Activated gamma-delta T cell treated with Interleukin-2 at 50 U/mL for 16 hours (primary cell): ENCODE measurements at regions not wholly inside any gene's neighbourhood (a gene's known extent, or its start where the extent isn't known, plus 50 kb on each side); places are given as distances from the start of the nearest gene placed in this dataset.
"Not testable (repeated sequence)": the region's sequence is repeated elsewhere in the genome, so short reads cannot be mapped to it uniquely, and the experiment has no call there.

Experiments
- DNase-seq: peaks from one replicate; pipeline ENCODE4 v3.0.0-alpha.2; 2020

DNA sequence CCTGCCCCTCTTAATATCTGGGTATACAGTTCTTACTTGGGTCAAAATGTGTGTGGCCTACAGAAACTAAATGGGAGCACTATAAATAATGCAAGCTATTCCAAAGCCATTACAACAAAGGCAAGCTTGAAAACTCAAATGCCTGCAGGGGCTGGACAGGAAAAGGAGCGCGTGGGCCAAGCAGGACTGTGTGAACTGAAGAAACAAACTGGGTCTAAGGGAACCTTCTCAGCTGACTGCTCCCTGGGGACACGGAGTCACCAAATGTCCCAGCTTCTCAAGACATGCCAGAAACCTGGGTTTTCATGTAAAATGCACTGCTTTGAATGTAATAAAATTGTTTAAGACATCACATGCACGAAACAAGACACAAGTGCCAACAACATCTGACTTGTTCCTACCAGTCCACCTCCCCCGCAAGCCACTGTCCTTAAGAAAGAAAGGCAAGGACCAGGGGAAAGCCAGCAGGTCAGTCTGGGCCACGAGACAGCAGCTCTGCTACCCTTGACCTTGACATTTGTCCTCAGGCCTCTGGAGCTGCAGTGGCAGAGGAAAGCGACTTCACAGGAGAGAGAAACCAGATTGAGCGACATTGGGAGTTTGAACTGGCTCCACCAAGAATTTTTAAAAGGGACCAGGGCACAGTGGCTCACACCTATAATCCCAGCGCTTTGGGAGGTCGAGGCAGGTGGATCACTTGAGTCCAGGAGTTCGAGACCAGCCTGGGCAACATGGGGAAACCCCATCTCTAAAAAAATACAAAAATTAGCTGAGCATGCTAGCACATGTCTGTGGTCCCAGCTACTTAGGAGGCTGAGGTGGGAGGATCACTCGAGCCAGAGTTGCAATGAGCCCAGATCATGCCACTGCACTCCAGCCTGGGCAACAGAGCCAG, 89.7 kb upstream of the SH3BP4 start:
- DNase-seq: no peak

GRCh38 chr2:234859330-234859872, 92.4 kb upstream of the SH3BP4 start:
- not testable (repeated sequence) for DNase-seq

GRCh38 chr2:234858790-234859329, 93.0 kb upstream of the SH3BP4 start:
- DNase-seq: no peak

GRCh38 chr2:234858145-234858544, 93.7 kb upstream of the SH3BP4 start:
- DNase-seq: no peak

GRCh38 chr2:234853729-234854128, 98.1 kb upstream of the SH3BP4 start:
- no peak for DNase-seq

DNA sequence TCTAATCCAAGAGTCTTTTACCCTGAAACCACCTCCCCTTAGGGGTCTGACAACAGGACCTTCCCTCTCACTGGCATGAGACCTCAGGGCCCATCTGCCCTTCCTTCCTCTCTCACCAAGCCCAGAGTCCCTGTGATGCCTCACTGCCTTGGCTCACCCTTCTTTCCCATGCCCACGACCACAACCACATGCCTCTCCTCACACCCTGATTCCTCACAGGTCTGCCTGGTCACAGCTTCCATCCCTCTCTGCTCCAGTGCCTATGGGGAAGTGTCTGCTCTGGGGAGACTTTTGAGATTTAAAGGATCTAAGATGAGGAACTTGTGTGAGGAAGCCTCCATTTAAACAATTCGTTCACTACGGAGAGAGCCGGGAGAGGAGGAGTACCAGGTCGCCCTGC, 98.9 kb upstream of the SH3BP4 start:
- no peak for DNase-seq

GRCh38 chr2:234852035-234852434, 99.8 kb upstream of the SH3BP4 start:
- DNase-seq: no peak

DNA sequence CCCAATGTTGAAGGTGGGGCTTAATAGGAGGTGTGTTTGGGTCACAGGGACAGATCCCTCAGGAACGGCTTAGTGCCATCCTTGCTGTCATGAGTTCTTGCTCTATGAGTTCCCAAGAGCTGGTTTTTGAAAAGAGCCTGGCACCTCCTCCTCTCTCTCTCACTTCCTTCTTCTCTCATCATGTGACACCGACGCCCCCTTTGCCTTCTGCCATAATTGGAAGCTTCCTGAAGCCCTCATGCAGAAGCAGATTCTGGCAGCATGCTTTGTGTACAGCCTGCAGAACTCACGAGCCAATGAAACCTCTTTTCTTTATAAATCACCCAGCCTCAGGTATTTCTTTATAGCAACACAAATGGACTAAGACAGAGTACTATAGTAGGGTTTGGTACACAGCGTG, 100.4 kb upstream of the SH3BP4 start:
- no peak for DNase-seq

DNA sequence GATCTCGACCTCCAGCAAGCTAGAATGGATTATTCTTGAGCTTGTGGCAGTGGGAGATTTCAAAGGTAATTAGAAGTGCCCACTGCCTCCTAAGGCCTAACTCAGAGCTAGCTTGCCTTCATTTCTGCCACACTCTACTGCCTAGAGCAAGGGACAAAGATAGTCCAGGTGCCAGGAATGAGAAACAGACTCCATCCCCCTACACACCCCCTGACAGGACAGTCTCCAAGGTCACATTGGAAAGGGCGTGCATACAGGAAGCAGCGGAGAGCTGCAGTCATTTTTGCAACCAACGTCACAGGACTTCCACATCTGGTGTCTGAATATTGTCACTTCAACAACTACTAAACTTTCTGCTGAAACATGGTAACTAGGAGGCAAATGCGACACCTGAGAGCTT, 101.0 kb upstream of the SH3BP4 start:
- no peak for DNase-seq

- DNase-seq: no peak
Measured at GRCh38 chr2:234849678-234850077, 102.1 kb upstream of the SH3BP4 start.

DNA sequence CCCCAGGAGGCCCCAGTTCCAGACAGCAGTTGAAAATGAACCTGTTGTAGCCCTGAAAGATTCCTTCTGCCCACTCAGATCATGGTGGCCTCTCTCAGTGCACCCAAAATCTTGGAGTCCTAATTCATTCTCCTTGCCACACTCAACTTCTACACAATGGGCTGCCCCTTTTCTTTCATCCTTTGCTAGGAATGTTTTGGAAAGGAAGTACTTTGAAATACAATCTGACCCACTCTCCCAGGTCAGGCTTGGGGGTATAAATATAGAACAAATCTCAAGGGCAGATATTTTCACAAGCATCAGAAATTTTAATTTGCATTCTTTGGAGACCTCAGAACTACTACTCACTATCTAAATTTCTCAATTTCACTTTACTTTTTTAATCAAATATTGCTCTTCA, 103.2 kb upstream of the SH3BP4 start:
- no peak for DNase-seq

- no peak for DNase-seq
Measured at GRCh38 chr2:234847639-234848038, 104.2 kb upstream of the SH3BP4 start.

- DNase-seq: no peak
Measured at GRCh38 chr2:234847364-234847635, 104.5 kb upstream of the SH3BP4 start.

DNA sequence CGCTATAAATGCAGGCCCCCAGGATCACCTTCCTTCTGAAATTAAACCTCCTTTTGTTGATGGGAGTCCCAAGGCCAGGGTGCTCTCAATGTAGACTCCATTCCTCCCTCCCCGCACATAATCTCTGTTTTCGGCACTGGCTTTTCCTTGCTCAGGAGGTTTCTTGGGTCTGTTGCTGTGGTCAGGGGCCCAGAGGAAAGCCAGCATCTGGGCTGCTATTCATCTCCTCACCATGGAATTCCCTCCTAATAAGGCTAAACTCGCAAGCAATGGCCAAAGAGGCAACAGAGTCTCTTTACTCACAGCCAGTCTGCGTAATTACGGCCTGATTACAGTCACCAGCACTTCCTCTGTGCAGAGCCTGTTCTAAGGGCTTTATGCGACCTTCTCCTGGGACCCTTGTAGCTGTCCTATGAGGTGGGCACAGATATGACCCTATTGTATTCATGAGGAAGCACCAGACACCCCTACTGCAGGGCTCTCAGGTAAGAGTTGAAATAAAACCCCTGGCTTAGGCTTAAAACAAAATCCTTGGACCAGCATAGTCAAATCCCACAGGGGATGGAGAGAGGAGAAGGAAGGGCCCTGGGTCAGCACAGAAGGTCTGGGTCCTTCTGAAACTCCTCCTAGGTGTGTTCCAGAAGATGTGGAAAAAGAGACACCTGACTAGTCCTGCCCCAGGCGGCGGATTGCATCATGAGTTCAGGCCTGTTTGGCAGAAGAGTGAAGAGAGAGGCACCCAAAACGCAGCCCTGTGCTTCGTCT, 105.0 kb upstream of the SH3BP4 start:
- DNase-seq: no peak

- DNase-seq: no peak
Measured at GRCh38 chr2:234845602-234846590, 105.9 kb upstream of the SH3BP4 start.

DNA sequence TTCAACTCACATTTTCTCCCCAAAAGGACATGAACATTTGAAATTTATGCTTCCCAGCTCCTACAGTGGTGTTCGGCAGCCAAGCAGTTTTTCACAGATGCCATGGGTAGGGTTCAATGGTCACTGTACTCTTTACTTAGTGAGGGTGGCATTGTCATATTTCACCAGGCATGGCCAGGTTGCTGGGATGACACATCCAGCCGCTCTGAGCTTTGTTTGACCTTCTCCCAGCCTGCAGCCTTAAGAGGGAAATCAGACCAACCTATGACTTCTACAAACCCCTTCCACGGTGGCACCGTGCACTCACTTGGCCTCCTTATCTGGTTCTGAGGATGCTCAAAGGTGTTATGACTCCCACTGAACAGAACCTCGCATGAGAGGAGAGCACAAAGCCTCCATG, 108.4 kb upstream of the SH3BP4 start:
- no peak for DNase-seq

- no peak for DNase-seq
Measured at GRCh38 chr2:234842753-234843152, 109.1 kb upstream of the SH3BP4 start.

GRCh38 chr2:234841321-234842015, 110.3 kb upstream of the SH3BP4 start:
- no peak for DNase-seq

- DNase-seq: no peak
Measured at GRCh38 chr2:234840336-234840735, 111.5 kb upstream of the SH3BP4 start.

DNA sequence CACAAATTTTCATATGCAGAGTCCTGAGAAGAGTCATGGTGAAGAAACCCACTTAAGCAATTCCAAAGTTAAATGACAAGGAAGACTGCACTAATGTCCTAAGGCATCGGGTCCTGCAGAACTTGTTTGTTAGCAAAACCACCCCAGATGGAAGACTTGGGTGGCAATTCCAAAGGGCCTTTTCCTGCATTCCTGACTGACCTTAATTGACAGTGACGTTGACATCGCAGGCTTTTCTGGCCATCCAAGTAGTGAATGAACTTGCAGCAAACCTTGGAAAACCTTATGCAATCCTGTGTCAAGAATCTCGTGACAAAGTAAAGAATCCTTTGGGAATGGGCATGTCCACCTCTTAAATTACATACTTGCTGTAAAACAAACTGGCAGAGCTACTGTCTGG, 112.5 kb upstream of the SH3BP4 start:
- no peak for DNase-seq

- DNase-seq: no peak
Measured at GRCh38 chr2:234836271-234836670, 115.5 kb upstream of the SH3BP4 start.

DNA sequence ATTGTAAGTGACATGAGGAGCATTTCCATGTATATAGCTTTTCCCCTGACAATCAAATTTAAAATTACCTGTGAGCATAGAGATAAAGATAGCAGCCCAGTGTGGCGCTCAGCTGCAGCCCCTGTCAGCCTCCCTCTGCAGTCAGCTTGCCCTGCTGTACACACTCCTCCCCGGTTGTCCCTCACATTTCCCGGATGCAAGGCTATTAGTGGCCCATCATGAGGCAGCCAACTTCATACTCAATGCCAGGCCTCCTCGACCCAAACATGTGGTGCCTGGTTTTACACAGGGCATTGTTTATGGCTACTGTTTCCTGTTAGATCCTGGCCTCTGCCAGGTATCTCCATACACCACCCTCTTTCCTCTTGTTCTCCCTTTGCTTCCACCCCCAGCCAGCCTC, 116.1 kb upstream of the SH3BP4 start:
- no peak for DNase-seq
